ENCODE measurements at regions not wholly inside any gene's neighbourhood (a gene's known extent, or its start where the extent isn't known, plus 50 kb on each side); places are given as distances from the start of the nearest gene placed in this dataset.

DNA sequence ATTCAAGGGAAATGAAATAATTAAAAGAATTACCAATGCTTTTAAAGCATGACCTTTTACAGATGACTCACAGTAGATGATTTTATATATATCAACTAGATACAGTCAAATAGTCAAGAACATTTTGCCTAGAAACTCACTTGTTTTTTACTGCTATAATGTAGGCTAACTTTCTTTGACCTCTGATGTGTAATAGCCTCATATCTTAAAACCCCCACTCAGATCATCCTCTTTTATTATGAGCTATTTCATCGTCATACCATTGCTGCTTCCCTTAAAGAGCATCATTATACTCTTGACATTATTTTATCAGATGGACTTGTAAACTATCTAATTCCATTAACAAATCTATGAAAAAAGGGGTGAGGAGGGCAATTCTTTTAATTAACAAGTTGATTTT is 355.9 kb upstream of the AGA start:
- ChIA-PET CTCF (ENCODE audit: low intra/inter-chr PET ratio, low total read pairs) (no interaction called here), POLR2A (no interaction called here)
- H3K4me2 ChIP-seq (ENCODE audit: low read depth, low read length) = no peak overlapping the region
- no peak for FAIRE-seq
- H3K79me2 ChIP-seq (ENCODE audit: insufficient read depth, low read length) = no peaks in the 10 kb centered on the region
- intact Hi-C loops (cut with micrococcal nuclease; ENCODE audit: unreplicated experiment) = no loop called here
- no peaks in the 10 kb centered on the region for H3K9me3 ChIP-seq (ENCODE audit: low read length)
- H3K36me3 ChIP-seq (replicated peaks in 1 of 2; ENCODE audit: control insufficient read depth in 1 of 2, insufficient read depth in 2 of 2, low read length in 2 of 2) = no peaks in the 10 kb centered on the region
- WGBS (ENCODE audit: low lambda C conversion rate) = 0% methylated on average over 1 of the region's 1 CpG
- no peak overlapping the region for H3K9ac ChIP-seq (ENCODE audit: insufficient read depth, low read depth, low read length)
- BruUV-seq (replicated peaks) = no TSS peak
- TF ChIP-seq, protein P1, sequence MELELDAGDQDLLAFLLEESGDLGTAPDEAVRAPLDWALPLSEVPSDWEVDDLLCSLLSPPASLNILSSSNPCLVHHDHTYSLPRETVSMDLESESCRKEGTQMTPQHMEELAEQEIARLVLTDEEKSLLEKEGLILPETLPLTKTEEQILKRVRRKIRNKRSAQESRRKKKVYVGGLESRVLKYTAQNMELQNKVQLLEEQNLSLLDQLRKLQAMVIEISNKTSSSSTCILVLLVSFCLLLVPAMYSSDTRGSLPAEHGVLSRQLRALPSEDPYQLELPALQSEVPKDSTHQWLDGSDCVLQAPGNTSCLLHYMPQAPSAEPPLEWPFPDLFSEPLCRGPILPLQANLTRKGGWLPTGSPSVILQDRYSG (CRISPR knock-in tag; IDR thresholded peaks at IDR 0.05) = no peak
- TF ChIP-seq PHF5A (CRISPR knock-in tag; IDR thresholded peaks at IDR 0.05; ENCODE audit: low read depth, unreplicated experiment) = no peak
- no peak for TF ChIP-seq SMAD9 (CRISPR knock-in tag; IDR thresholded peaks at IDR 0.05)
- TF ChIP-seq, protein P2, sequence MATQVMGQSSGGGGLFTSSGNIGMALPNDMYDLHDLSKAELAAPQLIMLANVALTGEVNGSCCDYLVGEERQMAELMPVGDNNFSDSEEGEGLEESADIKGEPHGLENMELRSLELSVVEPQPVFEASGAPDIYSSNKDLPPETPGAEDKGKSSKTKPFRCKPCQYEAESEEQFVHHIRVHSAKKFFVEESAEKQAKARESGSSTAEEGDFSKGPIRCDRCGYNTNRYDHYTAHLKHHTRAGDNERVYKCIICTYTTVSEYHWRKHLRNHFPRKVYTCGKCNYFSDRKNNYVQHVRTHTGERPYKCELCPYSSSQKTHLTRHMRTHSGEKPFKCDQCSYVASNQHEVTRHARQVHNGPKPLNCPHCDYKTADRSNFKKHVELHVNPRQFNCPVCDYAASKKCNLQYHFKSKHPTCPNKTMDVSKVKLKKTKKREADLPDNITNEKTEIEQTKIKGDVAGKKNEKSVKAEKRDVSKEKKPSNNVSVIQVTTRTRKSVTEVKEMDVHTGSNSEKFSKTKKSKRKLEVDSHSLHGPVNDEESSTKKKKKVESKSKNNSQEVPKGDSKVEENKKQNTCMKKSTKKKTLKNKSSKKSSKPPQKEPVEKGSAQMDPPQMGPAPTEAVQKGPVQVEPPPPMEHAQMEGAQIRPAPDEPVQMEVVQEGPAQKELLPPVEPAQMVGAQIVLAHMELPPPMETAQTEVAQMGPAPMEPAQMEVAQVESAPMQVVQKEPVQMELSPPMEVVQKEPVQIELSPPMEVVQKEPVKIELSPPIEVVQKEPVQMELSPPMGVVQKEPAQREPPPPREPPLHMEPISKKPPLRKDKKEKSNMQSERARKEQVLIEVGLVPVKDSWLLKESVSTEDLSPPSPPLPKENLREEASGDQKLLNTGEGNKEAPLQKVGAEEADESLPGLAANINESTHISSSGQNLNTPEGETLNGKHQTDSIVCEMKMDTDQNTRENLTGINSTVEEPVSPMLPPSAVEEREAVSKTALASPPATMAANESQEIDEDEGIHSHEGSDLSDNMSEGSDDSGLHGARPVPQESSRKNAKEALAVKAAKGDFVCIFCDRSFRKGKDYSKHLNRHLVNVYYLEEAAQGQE (IDR thresholded peaks at IDR 0.05; ENCODE audit: borderline replicate concordance in 1 of 2, low read depth in 1 of 2, low read length in 2 of 2) = no peak
- TF ChIP-seq, protein P3, sequence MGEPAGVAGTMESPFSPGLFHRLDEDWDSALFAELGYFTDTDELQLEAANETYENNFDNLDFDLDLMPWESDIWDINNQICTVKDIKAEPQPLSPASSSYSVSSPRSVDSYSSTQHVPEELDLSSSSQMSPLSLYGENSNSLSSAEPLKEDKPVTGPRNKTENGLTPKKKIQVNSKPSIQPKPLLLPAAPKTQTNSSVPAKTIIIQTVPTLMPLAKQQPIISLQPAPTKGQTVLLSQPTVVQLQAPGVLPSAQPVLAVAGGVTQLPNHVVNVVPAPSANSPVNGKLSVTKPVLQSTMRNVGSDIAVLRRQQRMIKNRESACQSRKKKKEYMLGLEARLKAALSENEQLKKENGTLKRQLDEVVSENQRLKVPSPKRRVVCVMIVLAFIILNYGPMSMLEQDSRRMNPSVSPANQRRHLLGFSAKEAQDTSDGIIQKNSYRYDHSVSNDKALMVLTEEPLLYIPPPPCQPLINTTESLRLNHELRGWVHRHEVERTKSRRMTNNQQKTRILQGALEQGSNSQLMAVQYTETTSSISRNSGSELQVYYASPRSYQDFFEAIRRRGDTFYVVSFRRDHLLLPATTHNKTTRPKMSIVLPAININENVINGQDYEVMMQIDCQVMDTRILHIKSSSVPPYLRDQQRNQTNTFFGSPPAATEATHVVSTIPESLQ (CRISPR knock-in tag; conservative IDR thresholded peaks at IDR 0.05) = no peak
- TF ChIP-seq, protein P4, sequence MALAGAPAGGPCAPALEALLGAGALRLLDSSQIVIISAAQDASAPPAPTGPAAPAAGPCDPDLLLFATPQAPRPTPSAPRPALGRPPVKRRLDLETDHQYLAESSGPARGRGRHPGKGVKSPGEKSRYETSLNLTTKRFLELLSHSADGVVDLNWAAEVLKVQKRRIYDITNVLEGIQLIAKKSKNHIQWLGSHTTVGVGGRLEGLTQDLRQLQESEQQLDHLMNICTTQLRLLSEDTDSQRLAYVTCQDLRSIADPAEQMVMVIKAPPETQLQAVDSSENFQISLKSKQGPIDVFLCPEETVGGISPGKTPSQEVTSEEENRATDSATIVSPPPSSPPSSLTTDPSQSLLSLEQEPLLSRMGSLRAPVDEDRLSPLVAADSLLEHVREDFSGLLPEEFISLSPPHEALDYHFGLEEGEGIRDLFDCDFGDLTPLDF (CRISPR knock-in tag; IDR thresholded peaks at IDR 0.05) = no peak
- in situ Hi-C loops (cut with HindIII; ENCODE audit: extremely low pct_ligation_motif_present, low pct_unique_long_range_greater_than_20kb) = no loop called here
- no peak overlapping the region for H3K4me3 ChIP-seq (replicated peaks in 1 of 3; ENCODE audit: insufficient read depth in 1 of 3, low read depth in 2 of 3, low read length in 3 of 3)
- no peaks in the 10 kb centered on the region for H3K27me3 ChIP-seq (ENCODE audit: control insufficient read depth in 1 of 2, insufficient read depth in 2 of 2, low read length in 2 of 2)
- H2AFZ ChIP-seq (ENCODE audit: low read length) = no peak overlapping the region
- no peaks in the 10 kb centered on the region for H3K4me1 ChIP-seq (ENCODE audit: insufficient read depth, low read length)
- H3K27ac ChIP-seq (ENCODE audit: extremely low read length, insufficient read depth, low read length) = no peak overlapping the region
- no peak for DNase-seq (ENCODE audit: low spot score)
- no peaks in the 10 kb centered on the region for H4K20me1 ChIP-seq (ENCODE audit: insufficient read depth, low read length)
- ATAC-seq = no peak

Measured in HepG2 (cell line).